Keratinocyte (primary cell): ENCODE measurements at regions not wholly inside any gene's neighbourhood (a gene's known extent, or its start where the extent isn't known, plus 50 kb on each side); places are given as distances from the start of the nearest gene placed in this dataset.
"Not testable (repeated sequence)": the region's sequence is repeated elsewhere in the genome, so short reads cannot be mapped to it uniquely, and the experiment has no call there.

ENCODE experiments used
- DNase-seq: peaks from one replicate; pipeline ENCODE4 v3.0.0-alpha.2; 2011; ENCODE audit warnings: low read depth, missing footprints, low spot score
- FAIRE-seq: peaks from 2 replicates; lab custom pipeline; 2011; peaks lifted over from hg19 to GRCh38; lab: Jason Lieb, UNC
- H2AFZ ChIP-seq: 2 replicates; pipeline ENCODE4 v1.6.0; 2012; ENCODE audit warnings: low read length, control low read depth, inconsistent platforms; ENCODE audit not compliant: control insufficient read depth
- H3K27ac ChIP-seq: 2 replicates; pipeline ENCODE4 v1.5.1; 2011; ENCODE audit warnings: low read length; ENCODE audit not compliant: control insufficient read depth, insufficient read depth
- H3K27me3 ChIP-seq: 3 replicates; pipeline ENCODE4 v1.6.0; 2011; ENCODE audit warnings: low read length; ENCODE audit not compliant: control insufficient read depth, insufficient read depth; ENCODE audit errors: extremely low read depth
- H3K36me3 ChIP-seq, 2 experiments: 2 replicates in 1 of 2; 3 replicates in 1 of 2; pipeline ENCODE4 v1.5.1; 2011; ENCODE audit warnings: low read length in 2 of 2, mild to moderate bottlenecking in 1 of 2; ENCODE audit not compliant: control insufficient read depth in 2 of 2, insufficient read depth in 2 of 2; ENCODE audit errors: extremely low read depth in 1 of 2
- H3K4me1 ChIP-seq: 3 replicates; pipeline ENCODE4 v1.5.1; 2011; ENCODE audit warnings: low read length; ENCODE audit not compliant: control insufficient read depth, insufficient read depth; ENCODE audit errors: extremely low read depth
- H3K4me2 ChIP-seq: 3 replicates; pipeline ENCODE4 v1.6.0; 2011; ENCODE audit warnings: low read depth, low read length; ENCODE audit not compliant: control insufficient read depth, insufficient read depth; ENCODE audit errors: extremely low read depth
- H3K4me3 ChIP-seq, 3 experiments: fragments of 200-600 bp in 1 of 3; sonication (generic) in 1 of 3; 2 replicates in 2 of 3; 3 replicates in 1 of 3; pipeline ENCODE4 v1.5.1; 2011 to 2016; ENCODE audit warnings: low read length in 3 of 3, mild to moderate bottlenecking in 3 of 3, control low read depth in 2 of 3, inconsistent platforms in 1 of 3, low read depth in 1 of 3, mixed read lengths in 1 of 3, mixed run types in 1 of 3, moderate library complexity in 1 of 3; ENCODE audit not compliant: control insufficient read depth in 2 of 3, insufficient read depth in 2 of 3; ENCODE audit errors: extremely low read depth in 1 of 3
- H3K79me2 ChIP-seq: 2 replicates; pipeline ENCODE4 v1.6.0; 2012; ENCODE audit warnings: low read length; ENCODE audit not compliant: control insufficient read depth, insufficient read depth
- H3K9ac ChIP-seq: 3 replicates; pipeline ENCODE4 v1.6.0; 2011; ENCODE audit warnings: low read length; ENCODE audit not compliant: control insufficient read depth, insufficient read depth; ENCODE audit errors: extremely low read depth
- H3K9me1 ChIP-seq: 3 replicates; pipeline ENCODE4 v1.6.0; 2011; ENCODE audit warnings: low read length; ENCODE audit not compliant: control insufficient read depth, insufficient read depth; ENCODE audit errors: extremely low read depth
- H3K9me3 ChIP-seq: 2 replicates; pipeline ENCODE4 v1.5.1; 2012; ENCODE audit warnings: low read depth, low read length; ENCODE audit not compliant: control insufficient read depth
- H4K20me1 ChIP-seq: 3 replicates; pipeline ENCODE4 v1.6.0; 2011; ENCODE audit warnings: low read length; ENCODE audit not compliant: control insufficient read depth, insufficient read depth; ENCODE audit errors: extremely low read depth
- CTCF ChIP-seq, 3 experiments: IDR thresholded peaks in 1 of 3; conservative IDR thresholded peaks in 1 of 3; optimal IDR thresholded peaks in 1 of 3; 2 replicates in 2 of 3; 3 replicates in 1 of 3; pipeline versions ENCODE3 to v1.5.1; 2011; ENCODE audit warnings: low read length in 3 of 3, mild to moderate bottlenecking in 3 of 3, moderate library complexity in 2 of 3, control low read depth in 1 of 3, inconsistent platforms in 1 of 3; ENCODE audit not compliant: insufficient read depth in 2 of 3; ENCODE audit errors: extremely low read depth in 1 of 3
- EZH2 ChIP-seq: IDR thresholded peaks from one replicate; pipeline ENCODE4 v1.6.1; 2012; ENCODE audit warnings: inconsistent platforms, mild to moderate bottlenecking, low read length, moderate library complexity
- dilution Hi-C: fragments of 300-500 bp; cut with MboI; formaldehyde crosslinking; loops from one replicate; pipeline ENCODE4 v1.7.0; 2020; ENCODE audit warnings: low sequenced_read_pairs; ENCODE audit not compliant: extremely low pct_ligation_motif_present

GRCh38 chr9:25808554-25808953 lies 130.3 kb upstream of the TUSC1 start:
- Histone ChIP-seq H3K36me3 (no peaks in the 10 kb centered on the region), H3K9me1 (no peaks in the 10 kb centered on the region), H2AFZ (no peak overlapping the region), H3K9ac (no peak overlapping the region), H3K4me2 (no peak overlapping the region), H3K27ac (no peak overlapping the region), H3K79me2 (no peaks in the 10 kb centered on the region), H3K9me3 (no peaks in the 10 kb centered on the region), H3K4me3 (no peak overlapping the region), H4K20me1 (no peaks in the 10 kb centered on the region), H3K27me3 (no peaks in the 10 kb centered on the region), H3K4me1 (no peaks in the 10 kb centered on the region)
- TF ChIP-seq EZH2 (no peak), CTCF (optimal IDR thresholded peaks at IDR 0.05 in 1 of 3, IDR thresholded peaks at IDR 0.05 in 1 of 3, conservative IDR thresholded peaks at IDR 0.05 in 1 of 3; ENCODE audit: extremely low read depth in 1 of 3, insufficient read depth in 2 of 3, low read length in 3 of 3) (no peak)
- DNase-seq (no peak), FAIRE-seq (no peak)
- dilution Hi-C loops: no loop called here

- Histone ChIP-seq H3K79me2 (no peaks in the 10 kb centered on the region), H3K27ac (no peak overlapping the region), H3K9me1 (no peaks in the 10 kb centered on the region), H3K4me3 (no peak overlapping the region), H3K9me3 (no peaks in the 10 kb centered on the region), H3K27me3 (no peaks in the 10 kb centered on the region), H3K4me1 (no peaks in the 10 kb centered on the region), H3K36me3 (no peaks in the 10 kb centered on the region), H3K4me2 (no peak overlapping the region), H3K9ac (no peak overlapping the region), H2AFZ (no peak overlapping the region), H4K20me1 (no peaks in the 10 kb centered on the region)
- FAIRE-seq: no peak
- no peak for DNase-seq
- TF ChIP-seq CTCF (optimal IDR thresholded peaks at IDR 0.05 in 1 of 3, IDR thresholded peaks at IDR 0.05 in 1 of 3, conservative IDR thresholded peaks at IDR 0.05 in 1 of 3; ENCODE audit: extremely low read depth in 1 of 3, insufficient read depth in 2 of 3, low read length in 3 of 3) (no peak), EZH2 (no peak)
- dilution Hi-C loops: no loop called here
Measured at GRCh38 chr9:25804856-25805255, 126.6 kb upstream of the TUSC1 start.

GRCh38 chr9:25801989-25802388 lies 123.7 kb upstream of the TUSC1 start:
- H3K27me3 ChIP-seq, H3K9me3 ChIP-seq, DNase-seq, H3K9me1 ChIP-seq, H2AFZ ChIP-seq, H3K79me2 ChIP-seq, H3K4me2 ChIP-seq, H3K27ac ChIP-seq, H3K4me3 ChIP-seq, H3K4me1 ChIP-seq, dilution Hi-C loops, H3K9ac ChIP-seq, H4K20me1 ChIP-seq, H3K36me3 ChIP-seq, FAIRE-seq: not testable (repeated sequence)
